ENCODE measurements at regions not wholly inside any gene's neighbourhood (a gene's known extent, or its start where the extent isn't known, plus 50 kb on each side); places are given as distances from the start of the nearest gene placed in this dataset.
"Not testable (repeated sequence)": the region's sequence is repeated elsewhere in the genome, so short reads cannot be mapped to it uniquely, and the experiment has no call there.

DNA sequence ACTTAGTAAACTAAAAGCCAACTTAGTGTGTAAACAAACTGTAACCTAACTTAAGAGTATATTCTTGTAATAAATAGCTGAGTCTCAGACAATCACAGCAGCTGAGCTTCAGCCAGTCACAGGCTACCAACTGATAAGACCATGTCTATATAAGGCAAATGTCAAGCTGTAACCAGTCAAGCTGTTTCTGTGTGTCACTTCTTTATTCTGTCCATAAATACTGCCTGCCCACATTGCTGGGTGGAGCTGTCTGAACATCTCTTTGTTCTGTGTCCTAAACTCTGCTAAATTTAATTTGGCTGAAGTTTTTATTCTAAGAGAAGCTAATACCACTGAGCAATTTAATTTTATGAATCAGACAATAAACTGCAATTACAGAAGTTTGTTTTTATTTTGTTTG lies 412.1 kb upstream of the CDH10 start:
- peak in 1 of 3 donors; percentile 32 for DNase-seq (ENCODE audit: low read depth in 3 of 3, low spot score in 2 of 3)

DNA sequence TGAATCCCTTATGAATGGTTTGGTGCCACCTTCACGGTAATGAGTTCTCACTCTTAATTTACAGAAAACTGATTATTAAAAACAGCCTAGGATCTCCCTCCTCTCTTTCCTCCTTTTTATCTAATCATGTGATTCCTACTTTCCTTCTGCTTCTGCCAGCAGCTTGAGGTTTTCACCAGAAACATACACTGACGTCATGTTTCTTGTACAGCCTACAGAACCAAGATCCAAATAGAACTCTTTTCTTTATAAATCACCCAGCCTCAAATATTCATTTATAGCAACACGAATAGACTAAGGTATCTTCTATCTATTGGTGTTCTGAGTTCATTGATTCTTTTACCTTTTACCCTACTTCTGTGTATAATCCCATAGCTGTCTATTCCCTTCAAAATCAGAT lies 388.9 kb upstream of the CDH10 start:
- no peak for DNase-seq (ENCODE audit: low read depth in 3 of 3, low spot score in 2 of 3)

DNA sequence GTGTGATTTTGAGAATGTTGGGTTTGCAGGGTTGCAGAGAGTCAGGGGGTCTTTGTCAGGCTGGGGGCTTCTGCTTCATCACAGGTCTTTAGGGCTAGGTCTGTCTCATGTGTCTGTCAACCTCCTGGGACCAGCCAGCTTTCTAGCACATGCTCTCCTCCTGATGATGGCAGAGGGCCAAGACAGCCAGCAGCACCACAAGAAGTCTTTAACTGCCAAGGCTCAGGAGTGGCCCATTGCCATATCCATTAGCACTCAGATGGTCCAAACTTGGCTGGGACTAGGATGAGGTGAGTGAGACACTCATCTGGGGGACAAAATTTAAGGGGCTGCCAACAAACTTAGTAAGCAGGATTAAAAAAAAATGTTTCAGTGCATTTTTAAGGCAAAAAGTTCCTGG lies 384.2 kb upstream of the CDH10 start:
- no peak for DNase-seq (ENCODE audit: low read depth in 3 of 3, low spot score in 2 of 3)

DNA sequence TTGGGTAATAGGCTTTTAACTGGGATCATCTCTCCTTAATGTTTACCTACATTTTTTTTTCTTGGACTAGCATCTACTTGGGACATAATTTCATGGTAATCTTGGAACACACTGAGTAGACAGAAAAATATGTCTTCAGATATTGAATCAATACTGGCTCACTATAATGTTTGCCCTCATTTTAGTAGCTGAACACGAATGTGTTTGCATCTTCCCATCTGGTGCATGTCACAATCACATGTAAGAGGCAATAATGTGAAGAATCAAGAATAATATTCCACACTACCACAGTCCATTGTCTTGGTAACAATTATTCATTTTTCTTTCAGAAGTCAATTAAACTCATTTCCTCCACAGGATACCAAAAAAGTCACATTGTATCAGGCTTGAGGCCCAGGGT lies 382.7 kb upstream of the CDH10 start:
- no peak for DNase-seq (ENCODE audit: low read depth in 3 of 3, low spot score in 2 of 3)

DNA sequence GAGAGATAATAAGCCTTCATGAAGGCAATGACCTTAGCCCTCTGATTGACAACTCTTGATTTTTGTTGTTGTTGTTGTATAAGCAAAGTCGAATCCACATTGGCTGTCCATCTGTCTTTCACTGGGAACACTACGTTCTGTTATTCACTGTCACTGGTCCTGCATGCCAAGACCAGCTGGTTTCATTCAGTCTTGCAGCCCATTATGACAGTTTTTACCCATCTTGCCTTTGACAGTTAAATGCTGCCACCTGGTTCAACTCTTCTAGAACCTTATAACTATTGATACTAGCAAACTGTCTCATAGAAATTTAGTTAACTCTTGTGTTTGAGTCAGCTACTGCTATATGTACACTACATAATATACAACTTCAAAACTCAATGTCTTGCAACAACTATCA lies 382.3 kb upstream of the CDH10 start:
- no peak for DNase-seq (ENCODE audit: low read depth in 3 of 3, low spot score in 2 of 3)

DNA sequence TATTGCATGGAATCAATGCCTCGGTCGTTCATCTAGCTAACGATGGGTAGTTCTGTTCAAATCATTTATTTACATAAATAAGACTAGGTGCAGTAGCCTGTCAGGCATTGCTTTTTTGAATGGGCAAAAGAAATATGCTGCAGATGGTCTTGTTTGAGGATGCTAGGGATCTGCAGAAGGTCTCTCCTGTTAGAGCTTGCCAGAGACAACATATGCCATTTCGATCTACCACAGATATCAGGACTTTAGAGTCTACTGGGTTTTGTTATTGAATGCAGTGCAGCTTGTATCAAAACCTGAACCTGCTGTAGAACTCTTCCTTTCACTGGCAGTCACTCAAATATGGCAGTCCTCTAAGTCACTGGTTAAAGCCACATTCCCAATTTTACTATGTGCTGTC lies 381.1 kb upstream of the CDH10 start:
- DNase-seq (ENCODE audit: low read depth in 3 of 3, low spot score in 2 of 3): no peak

DNA sequence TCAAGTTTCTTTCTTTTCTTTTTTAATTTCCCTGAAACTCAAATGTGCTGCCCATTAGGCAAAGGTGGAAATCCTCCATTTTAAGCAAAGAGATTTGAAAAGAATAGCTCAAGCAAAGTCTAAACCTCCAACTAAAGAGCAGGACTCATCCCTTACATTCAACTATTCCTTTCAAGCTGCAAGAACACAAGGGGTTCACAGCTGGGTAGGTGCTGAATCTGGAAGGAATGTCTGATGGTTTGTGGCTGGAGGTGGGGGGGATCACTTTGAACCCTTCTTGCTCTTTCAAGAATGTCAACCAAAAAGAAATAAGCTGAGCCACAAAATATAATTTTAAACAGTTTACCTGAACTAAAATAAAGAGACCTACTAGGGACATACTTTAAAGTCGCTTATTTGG lies 375.7 kb upstream of the CDH10 start:
- DNase-seq (ENCODE audit: low read depth in 3 of 3, low spot score in 2 of 3): no peak

DNA sequence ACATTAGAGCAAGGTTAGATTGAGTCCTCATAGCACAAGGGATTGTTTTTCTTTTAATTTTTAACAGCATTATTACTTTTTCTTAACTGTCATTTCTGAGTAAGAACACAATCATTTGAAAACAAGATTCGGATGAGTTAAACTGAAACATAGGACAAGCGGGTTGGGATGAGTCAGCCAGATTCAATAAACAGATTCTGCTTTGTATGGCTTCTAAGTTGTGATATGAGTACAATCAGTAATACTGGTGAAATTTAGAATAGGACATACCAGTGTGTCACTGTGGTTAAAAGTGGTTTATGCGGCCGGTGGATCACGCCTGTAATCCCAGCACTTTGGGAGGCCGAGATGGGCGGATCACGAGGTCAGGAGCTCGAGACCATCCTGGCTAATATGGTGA lies 364.3 kb upstream of the CDH10 start:
- no peak for DNase-seq (ENCODE audit: low read depth in 3 of 3, low spot score in 2 of 3)

DNA sequence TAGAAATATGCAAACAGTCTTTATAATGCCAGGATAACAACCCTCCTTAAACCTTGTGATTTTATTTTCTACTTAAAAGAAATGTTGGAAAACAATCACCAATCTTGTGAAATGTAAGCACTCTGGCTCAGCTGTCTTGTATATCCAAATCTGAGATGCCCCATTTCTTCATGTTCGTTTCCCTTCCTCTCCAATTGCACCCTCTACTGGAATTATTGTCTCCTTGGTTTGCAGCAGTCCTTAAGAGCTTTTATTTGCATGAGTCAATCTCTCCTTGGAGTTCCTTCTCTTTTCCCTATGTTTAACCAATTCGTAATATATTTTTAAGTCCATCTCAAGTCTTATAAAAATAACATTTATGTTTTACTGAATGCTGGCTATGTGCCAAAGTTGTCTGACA lies 362.0 kb upstream of the CDH10 start:
- no peak for DNase-seq (ENCODE audit: low read depth in 3 of 3, low spot score in 2 of 3)

DNA sequence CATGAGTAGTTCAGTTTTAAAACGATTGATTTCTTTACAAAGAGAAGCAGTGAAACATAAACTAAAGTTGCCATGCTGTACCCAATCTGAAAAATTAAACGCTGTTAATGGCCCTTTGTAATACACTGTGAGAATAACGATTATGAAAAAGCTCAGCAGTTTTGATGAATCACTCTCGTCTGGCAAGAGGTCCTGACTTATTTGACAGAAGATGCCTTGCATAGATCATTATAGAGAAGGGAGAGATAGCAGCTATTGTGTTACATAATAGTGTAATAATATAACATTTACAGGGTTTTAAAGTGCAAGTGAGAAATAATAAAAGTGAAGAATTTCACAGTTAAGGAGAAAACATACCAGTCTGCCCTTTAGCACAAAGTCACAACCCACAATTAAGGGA lies 361.5 kb upstream of the CDH10 start:
- DNase-seq (ENCODE audit: low read depth in 3 of 3, low spot score in 2 of 3): no peak

DNA sequence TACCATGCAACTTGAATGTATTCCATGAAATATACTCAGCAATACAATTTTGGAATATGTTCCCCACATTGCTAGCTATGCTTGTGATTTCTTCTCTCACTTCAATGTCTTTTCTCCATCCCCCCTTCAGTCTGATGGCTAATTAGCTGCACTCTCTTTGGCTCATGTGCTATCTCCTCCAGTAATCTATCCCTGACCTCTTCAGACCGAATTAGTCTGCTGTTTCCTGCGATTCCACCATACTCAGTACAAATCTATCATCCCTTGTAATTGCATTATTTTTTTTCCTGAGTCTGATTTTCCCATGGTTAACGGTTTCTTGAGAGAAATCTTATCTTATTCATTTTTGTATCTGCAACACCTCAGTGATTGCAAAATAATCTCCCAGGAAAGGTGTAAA lies 360.7 kb upstream of the CDH10 start:
- no peak for DNase-seq (ENCODE audit: low read depth in 3 of 3, low spot score in 2 of 3)

DNA sequence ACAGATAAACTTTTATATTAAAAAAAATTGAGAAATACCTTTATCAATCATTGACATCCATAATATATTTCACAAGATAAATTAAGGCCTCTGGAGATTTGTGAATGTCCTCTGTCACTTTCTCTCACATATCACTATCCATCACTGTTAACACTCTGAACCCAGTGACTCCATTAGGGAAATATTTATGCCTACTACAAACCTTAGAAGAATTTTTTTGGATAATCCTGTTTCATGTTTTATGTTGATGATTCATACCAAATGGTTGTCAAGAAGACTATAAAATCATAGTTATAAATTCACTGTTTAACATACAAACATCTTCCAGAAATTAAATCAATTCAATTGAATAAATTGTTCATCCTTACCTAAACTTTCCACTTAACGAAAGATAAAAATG lies 357.6 kb upstream of the CDH10 start:
- DNase-seq (ENCODE audit: low read depth in 3 of 3, low spot score in 2 of 3): no peak

DNA sequence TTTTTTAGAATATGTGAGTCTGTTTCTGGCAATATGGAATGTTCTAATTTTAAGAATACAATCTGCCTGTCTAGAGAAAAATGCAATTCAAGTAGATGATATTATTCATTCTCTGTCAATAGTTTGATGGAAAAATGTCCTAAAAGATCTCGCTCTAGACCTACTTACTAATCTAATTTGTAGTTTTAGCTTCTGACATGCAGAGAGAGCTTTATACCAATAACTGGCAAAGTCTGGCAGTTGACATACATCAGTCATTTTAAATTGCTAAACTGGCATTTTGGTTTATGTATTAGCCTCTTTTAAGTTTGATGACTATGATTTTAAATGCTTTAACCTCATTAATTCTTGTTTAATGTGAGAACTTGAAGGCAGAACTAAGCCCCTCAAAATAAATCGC lies 355.0 kb upstream of the CDH10 start:
- DNase-seq (ENCODE audit: low read depth in 3 of 3, low spot score in 2 of 3): no peak

DNA sequence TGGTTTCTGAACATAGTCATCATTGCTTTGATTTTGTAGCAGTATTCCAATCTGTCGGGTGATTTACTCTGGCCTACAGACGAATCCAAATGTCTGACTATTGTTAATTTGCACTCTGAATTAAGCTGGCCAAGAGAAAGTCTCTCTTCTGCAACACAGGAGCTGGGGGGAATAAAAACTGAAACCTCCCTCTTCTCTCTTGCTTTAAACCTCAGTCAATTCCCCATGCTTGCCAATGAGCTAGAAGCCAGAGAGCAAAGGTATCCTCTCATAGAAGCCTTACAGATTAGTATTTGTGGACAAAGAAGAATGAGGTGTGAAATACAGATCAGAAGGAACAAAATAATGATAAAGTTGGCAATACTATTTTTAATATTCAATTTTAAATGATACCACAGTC lies 353.9 kb upstream of the CDH10 start:
- DNase-seq (ENCODE audit: low read depth in 3 of 3, low spot score in 2 of 3): no peak

DNA sequence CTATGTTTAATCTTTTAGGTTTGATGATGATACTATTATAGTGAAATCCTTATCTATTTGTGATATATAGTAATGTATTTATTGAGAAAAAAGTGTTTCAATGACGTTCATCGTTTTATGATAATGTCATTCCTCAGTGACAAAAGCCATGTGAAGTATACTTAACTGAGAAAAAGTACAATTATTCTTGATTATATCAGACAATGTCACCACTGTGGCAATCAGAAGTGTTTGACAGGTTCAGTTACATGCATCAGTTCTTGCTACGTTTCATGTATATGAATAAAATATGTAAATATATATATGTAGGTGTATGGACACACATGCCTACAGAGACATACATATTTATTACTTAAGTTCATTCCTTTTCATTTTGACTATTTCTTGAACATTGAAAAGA lies 341.5 kb upstream of the CDH10 start:
- no peak for DNase-seq (ENCODE audit: low read depth in 3 of 3, low spot score in 2 of 3)

DNA sequence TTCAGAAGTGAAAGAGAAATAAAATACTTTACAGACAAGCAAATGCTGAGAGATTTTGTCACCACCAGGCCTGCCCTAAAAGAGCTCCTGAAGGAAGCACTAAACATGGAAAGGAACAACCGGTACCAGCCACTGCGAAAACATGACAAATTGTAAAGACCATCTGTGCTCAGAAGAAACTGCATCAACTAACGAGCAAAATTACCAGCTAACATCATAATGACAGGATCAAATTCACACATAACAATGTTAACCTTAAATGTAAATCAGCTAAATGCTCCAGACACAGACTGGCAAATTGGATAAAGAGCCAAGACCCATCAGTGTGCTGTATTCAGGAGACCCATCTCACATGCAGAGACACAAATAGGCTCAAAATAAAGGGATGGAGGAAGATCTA lies 333.8 kb upstream of the CDH10 start:
- DNase-seq (ENCODE audit: low read depth in 3 of 3, low spot score in 2 of 3): not testable (repeated sequence)

DNA sequence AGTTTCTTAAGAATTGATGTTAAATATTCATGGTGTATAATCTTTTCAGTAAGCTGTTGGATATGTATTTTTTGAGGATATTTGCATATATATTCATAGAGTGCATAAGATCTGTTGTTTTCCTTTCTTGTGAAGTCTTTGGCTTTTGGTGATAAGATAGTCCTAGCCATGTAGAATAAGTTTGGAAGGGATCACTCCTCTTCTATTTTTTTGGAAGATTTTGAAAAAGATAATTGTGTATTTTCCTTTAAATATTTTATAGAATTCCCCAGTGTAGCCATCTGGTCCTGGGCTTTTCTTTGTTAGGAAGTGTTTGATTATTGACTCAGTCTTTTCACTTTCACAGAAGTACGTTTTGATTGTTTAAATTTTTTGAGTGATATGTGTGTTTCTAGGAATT lies 318.8 kb upstream of the CDH10 start:
- no peak for DNase-seq (ENCODE audit: low read depth in 3 of 3, low spot score in 2 of 3)

DNA sequence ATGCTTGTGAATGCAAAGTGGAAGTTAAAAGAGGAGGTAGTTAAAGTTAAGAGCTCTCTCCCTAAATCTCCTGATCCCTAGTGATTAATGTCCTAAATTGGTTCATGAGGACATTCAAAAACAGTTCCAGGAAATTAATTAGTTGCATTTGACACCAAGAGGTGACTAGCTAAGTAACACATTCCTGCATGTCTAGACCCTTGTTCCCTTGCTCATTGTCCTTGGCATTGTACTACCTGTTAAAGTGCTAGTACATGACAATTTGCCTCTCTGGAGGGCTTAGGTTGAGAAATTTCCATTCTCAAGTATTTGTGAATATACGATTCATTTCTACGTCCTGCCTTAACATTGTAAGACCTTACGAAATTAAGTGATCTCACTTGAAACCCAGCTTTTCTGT lies 278.6 kb upstream of the CDH10 start:
- DNase-seq (ENCODE audit: low read depth in 3 of 3, low spot score in 2 of 3): no peak

DNA sequence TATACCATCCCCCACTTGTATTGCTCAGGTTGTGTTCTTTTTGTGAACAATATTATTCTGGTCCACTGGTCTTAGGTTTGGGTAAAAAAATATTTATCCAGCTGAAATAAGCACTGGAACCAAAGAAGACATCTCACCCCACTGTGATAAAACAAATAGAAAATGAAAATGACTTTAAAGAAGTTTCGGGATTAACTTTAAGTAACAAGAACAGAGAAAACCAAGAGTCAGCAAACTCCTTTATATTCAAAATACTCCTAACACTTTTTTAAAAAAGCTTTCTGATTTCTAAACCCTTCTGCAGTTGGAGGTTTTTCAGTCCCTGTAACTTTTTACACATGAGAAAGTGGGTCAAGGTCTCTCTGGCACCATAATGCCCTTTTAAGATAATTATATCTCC lies 273.9 kb upstream of the CDH10 start:
- DNase-seq (ENCODE audit: low read depth in 3 of 3, low spot score in 2 of 3): no peak

DNA sequence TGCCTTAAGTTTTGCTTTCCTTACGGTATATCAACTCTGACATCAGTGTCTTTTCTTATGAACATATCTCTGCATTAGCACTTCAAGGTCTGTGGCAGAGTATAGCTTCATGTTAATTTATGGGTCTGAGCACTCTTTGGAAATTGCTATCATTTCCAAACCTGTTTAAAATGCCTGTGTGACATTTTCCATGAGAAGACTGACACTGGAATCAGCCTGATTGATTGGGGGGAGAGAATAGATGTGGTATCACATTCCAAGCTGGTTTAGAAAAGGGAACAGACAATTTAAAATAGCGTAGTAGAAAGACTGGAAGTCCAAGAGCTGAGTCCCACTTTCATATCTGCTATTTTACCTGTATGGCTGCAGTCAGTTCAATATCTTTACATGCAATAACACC lies 272.1 kb upstream of the CDH10 start:
- no peak for DNase-seq (ENCODE audit: low read depth in 3 of 3, low spot score in 2 of 3)

DNA sequence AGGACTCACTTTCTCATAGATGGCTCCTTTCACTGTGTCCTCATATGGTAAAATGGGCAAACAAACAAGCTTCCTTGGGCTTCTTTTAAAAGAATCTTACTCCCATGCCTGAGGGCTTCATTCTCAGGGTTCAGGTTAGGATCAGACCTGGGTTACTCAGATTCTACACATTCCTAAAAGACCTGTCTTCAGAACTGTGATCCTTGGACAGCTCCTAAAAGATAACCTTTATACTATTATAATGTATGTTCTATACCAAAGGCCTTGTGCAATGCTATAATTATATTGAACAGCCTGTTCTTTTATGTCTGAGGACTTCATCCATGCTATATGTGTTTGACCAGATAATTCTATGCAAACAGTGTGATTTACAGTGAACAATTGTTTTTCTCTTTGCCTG lies 264.4 kb upstream of the CDH10 start:
- DNase-seq (ENCODE audit: low read depth in 3 of 3, low spot score in 2 of 3): no peak

DNA sequence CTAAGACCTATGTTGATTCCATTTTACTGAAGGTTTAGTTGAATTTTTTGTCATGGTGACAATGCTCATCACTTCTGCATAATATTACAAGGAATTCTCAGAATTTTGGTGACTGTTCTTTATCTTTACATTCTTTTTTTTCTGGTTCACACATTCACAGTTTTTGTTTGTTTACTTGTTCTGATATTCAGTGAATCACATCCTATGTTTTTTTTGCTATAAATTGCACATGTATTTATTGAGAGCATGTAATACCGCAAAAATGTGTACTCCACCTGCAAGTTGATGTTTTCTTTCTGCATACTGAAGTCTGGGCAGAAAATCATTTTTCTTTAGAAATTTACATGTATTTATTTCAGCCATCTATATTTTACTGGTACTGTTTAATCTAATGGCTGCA lies 261.9 kb upstream of the CDH10 start:
- DNase-seq (ENCODE audit: low read depth in 3 of 3, low spot score in 2 of 3): no peak

DNA sequence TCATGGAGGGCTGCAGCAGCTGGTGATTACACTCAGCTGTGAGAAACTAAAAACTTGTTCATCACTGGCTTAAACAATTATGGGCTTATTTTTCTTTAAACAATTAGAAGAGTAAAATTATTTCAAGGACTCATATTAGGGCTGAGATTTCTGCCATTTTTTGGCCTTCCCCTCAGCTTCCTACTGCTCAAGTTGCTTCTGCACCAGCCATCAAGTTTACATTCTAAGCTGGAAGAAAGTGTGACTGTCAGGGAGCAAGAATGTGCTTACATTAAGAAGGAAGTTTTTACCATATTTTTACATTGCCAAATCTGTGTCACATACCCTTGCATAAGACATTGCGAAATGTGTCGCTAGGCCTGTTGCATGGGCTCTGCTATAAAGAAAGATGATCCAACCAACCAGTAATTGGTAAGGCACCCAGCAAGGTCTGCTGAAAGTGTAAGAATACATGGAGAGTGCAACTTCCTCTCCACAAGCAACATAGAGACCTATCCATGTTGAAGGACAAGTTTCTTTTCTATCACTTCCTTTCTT lies 260.3 kb upstream of the CDH10 start:
- no peak for DNase-seq (ENCODE audit: low read depth in 3 of 3, low spot score in 2 of 3)

DNA sequence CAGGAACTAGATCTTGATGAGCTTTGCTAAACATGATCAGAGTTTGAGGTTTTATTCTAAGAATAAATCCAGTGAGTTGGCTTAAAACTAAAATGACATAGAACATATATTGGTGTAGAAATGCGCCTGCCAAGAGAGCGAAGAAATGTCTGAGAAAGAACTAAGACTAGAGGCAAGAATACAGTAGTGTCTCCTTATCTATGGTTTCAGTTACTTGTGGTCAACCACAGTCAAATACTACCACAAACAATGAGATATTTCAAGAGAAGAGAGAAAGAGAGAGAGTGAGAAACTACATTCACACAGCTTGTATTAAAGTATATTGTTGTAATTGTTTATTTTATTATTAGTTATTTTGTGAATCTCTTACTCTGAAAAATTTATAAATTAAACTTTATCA lies 254.4 kb upstream of the CDH10 start:
- DNase-seq (ENCODE audit: low read depth in 3 of 3, low spot score in 2 of 3): no peak
